Tibial nerve (tissue), 4 donors: ENCODE measurements at regions not wholly inside any gene's neighbourhood (a gene's known extent, or its start where the extent isn't known, plus 50 kb on each side); places are given as distances from the start of the nearest gene placed in this dataset.

Experiments used
- DNase-seq, 2 donors: peaks; one replicate each; pipeline ENCODE4 v3.0.0-alpha.2; 2019; ENCODE audit warnings: low spot score in 2 of 2
- H3K27ac ChIP-seq, 4 donors: fragments of 200-600 bp; sonication (generic) in 3 of 4; one replicate each; pipeline ENCODE4 v1.5.1; 2017 to 2019; ENCODE audit warnings: mild to moderate bottlenecking in 1 of 4
- H3K27me3 ChIP-seq, 2 donors: fragments of 200-600 bp; sonication (generic) in 1 of 2; one replicate each; pipeline versions ENCODE4 v1.5.1 to v1.6.0; 2017 to 2019
- H3K36me3 ChIP-seq, 3 donors: fragments of 200-600 bp; sonication (generic); one replicate each; pipeline ENCODE4 v1.5.1; 2018 to 2019
- H3K4me1 ChIP-seq, 4 donors: fragments of 200-600 bp; sonication (generic) in 3 of 4; one replicate each; pipeline ENCODE4 v1.5.1; 2017 to 2019
- H3K4me3 ChIP-seq, 4 donors: fragments of 200-600 bp; sonication (generic) in 3 of 4; one replicate each; pipeline ENCODE4 v1.5.1; 2017 to 2019; ENCODE audit warnings: mild to moderate bottlenecking in 1 of 4, moderate library complexity in 1 of 4
- H3K9me3 ChIP-seq, 4 donors: fragments of 200-600 bp; sonication (generic) in 3 of 4; one replicate each; pipeline ENCODE4 v1.5.1; 2017 to 2019
- CTCF ChIP-seq, 5 experiments: fragments of 200-600 bp in 3 of 5; fragments of 450-650 bp in 2 of 5; sonication (generic) in 3 of 5; IDR thresholded peaks; one replicate each; pipeline ENCODE4 v1.5.1; 2016 to 2019; ENCODE audit warnings: antibody characterized with exemption in 5 of 5, mild to moderate bottlenecking in 3 of 5, moderate library complexity in 2 of 5
- EP300 ChIP-seq, 2 donors: sonication (generic); formaldehyde crosslinking; IDR thresholded peaks; one replicate each; pipeline ENCODE4 v1.6.1; 2017; ENCODE audit warnings: antibody characterized with exemption in 2 of 2, mild to moderate bottlenecking in 1 of 2
- POLR2A ChIP-seq, 2 donors: fragments of 450-650 bp; IDR thresholded peaks; one replicate each; pipeline ENCODE4 v1.6.1; 2017; ENCODE audit warnings: antibody characterized with exemption in 2 of 2, mild to moderate bottlenecking in 2 of 2, moderate library complexity in 2 of 2
- WGBS, 2 donors: methylation state at CpG; one replicate each; pipeline ENCODE4 v1.1.5; 2018; 5-methylcytosine and 5-hydroxymethylcytosine counted together

- Histone ChIP-seq H3K4me3 (no peak overlapping the region), H3K36me3 (no peaks in the 10 kb centered on the region), H3K4me1 (no peaks in the 10 kb centered on the region), H3K27ac (no peak overlapping the region), H3K27me3 (no peaks in the 10 kb centered on the region), H3K9me3 (peaks cover 0 to 7% (median 0%) of the 10 kb centered on the region in 4 donors)
- DNase-seq = no peak
- no peak for TF ChIP-seq CTCF (IDR thresholded peaks at IDR 0.05)
- TF ChIP-seq POLR2A (IDR thresholded peaks at IDR 0.05) = no peak
- TF ChIP-seq EP300 (IDR thresholded peaks at IDR 0.05) = no peak
- WGBS, 2 donors = 68 to 82% methylated on average over 2 of the region's 2 CpGs
These were observed 335.6 kb upstream of the SLC16A7 start for GRCh38 chr12:59260202-59260601.

GRCh38 chr12:59252731-59253130 is 332.4 kb upstream of the LRIG3 start:
- Histone ChIP-seq H3K27ac (no peak overlapping the region), H3K9me3 (peaks cover 0 to 32% (median 1%) of the 10 kb centered on the region in 4 donors), H3K4me3 (no peak overlapping the region), H3K4me1 (no peaks in the 10 kb centered on the region), H3K36me3 (no peaks in the 10 kb centered on the region), H3K27me3 (no peaks in the 10 kb centered on the region)
- no peak for DNase-seq
- TF ChIP-seq POLR2A (IDR thresholded peaks at IDR 0.05) (no peak), CTCF (IDR thresholded peaks at IDR 0.05) (no peak), EP300 (IDR thresholded peaks at IDR 0.05) (no peak)

DNA sequence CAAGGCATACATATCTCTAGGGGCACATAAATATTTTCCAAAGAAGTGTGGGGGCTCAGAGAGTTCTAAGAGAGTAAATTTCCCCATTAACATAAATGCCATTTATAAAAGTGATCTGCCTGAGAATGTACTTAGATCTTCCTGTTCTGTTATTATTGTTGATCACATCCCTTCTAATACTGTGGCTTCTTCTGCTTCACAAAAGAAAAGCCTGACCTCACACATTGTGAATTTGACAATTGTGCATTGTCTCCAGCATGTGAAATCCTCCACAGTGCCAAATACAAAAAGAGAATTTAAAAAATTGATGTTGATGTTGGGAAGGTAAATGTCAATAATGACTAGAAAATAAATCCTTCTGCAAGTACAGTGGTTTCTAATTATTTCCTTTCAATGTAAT is 330.5 kb upstream of the LRIG3 start:
- Histone ChIP-seq H3K27me3 (no peaks in the 10 kb centered on the region), H3K27ac (no peak overlapping the region), H3K4me3 (no peak overlapping the region), H3K4me1 (no peaks in the 10 kb centered on the region), H3K36me3 (no peaks in the 10 kb centered on the region), H3K9me3 (peaks cover 0 to 32% (median 1%) of the 10 kb centered on the region in 4 donors)
- no peak for DNase-seq
- no peak for TF ChIP-seq POLR2A (IDR thresholded peaks at IDR 0.05)
- TF ChIP-seq CTCF (IDR thresholded peaks at IDR 0.05) = no peak
- no peak for TF ChIP-seq EP300 (IDR thresholded peaks at IDR 0.05)

- Histone ChIP-seq H3K4me1 (no peaks in the 10 kb centered on the region), H3K36me3 (no peaks in the 10 kb centered on the region), H3K27me3 (no peaks in the 10 kb centered on the region), H3K9me3 (no peaks in the 10 kb centered on the region), H3K4me3 (no peak overlapping the region), H3K27ac (no peak overlapping the region)
- WGBS, 2 donors = 64 to 77% methylated on average over 2 of the region's 2 CpGs
- no peak for DNase-seq
- TF ChIP-seq CTCF (IDR thresholded peaks at IDR 0.05) = no peak
- TF ChIP-seq EP300 (IDR thresholded peaks at IDR 0.05) = no peak
- TF ChIP-seq POLR2A (IDR thresholded peaks at IDR 0.05) = no peak
These were observed 319.7 kb upstream of the LRIG3 start for GRCh38 chr12:59240048-59240447.

DNA sequence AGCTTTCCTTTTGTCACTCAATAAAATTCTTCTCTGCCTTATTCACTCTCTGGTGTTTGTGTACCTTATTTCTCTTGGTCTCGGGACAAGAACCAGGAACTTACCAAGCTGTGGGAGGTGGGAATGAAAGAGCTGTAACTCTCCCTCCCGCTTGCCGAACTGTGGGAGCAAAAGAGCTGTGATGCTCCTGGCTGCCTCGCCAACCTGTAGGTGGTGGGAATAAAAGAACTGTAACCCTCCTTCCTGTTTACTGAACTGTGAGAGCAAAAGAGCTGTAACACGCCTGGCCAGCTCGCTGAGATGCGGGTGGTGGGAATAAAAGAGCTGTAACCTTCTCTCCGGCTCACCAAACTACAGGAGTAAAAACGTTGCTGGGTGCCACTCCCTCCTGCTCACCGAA is 314.1 kb upstream of the LRIG3 start:
- H3K4me1 ChIP-seq = no peaks in the 10 kb centered on the region
- no peaks in the 10 kb centered on the region for H3K36me3 ChIP-seq
- 86 to 87% methylated on average over 10 of the region's 10 CpGs for WGBS, 2 donors
- no peaks in the 10 kb centered on the region for H3K27me3 ChIP-seq
- H3K9me3 ChIP-seq = no peaks in the 10 kb centered on the region
- no peak overlapping the region for H3K27ac ChIP-seq
- DNase-seq = no peak
- no peak overlapping the region for H3K4me3 ChIP-seq
- TF ChIP-seq POLR2A (IDR thresholded peaks at IDR 0.05) = no peak
- TF ChIP-seq CTCF (IDR thresholded peaks at IDR 0.05) = no peak
- no peak for TF ChIP-seq EP300 (IDR thresholded peaks at IDR 0.05)
